AG09309 (cell line): ENCODE measurements at regions not wholly inside any gene's neighbourhood (a gene's known extent, or its start where the extent isn't known, plus 50 kb on each side); places are given as distances from the start of the nearest gene placed in this dataset.
A peak's percentile ranks its signal among the peaks of the same experiment; 100 is the strongest.

Experiments used
- DNase-seq: peaks from one replicate; pipeline ENCODE4 v3.0.0-alpha.2; 2010; ENCODE audit warnings: low read depth
- H3K4me3 ChIP-seq: 2 replicates; pipeline ENCODE4 v1.5.1; 2011; ENCODE audit warnings: mild to moderate bottlenecking, low read depth, low read length, moderate library complexity; ENCODE audit not compliant: control insufficient read depth
- CTCF ChIP-seq: IDR thresholded peaks from 2 replicates; pipeline ENCODE4 v1.5.1; 2011; ENCODE audit warnings: mild to moderate bottlenecking, low read depth, low read length, inconsistent platforms; ENCODE audit not compliant: insufficient read depth, control insufficient read depth; ENCODE audit errors: missing control alignments

- TF ChIP-seq CTCF = no peak
- no peak overlapping the region for H3K4me3 ChIP-seq
- no peak for DNase-seq
Observed at GRCh38 chr4:186934841-186935443, 211.3 kb upstream of the FAT1 start.

GRCh38 chr4:186935901-186936300 is 212.2 kb upstream of the FAT1 start:
- no peak overlapping the region for H3K4me3 ChIP-seq
- TF ChIP-seq CTCF = no peak
- DNase-seq = no peak

DNA sequence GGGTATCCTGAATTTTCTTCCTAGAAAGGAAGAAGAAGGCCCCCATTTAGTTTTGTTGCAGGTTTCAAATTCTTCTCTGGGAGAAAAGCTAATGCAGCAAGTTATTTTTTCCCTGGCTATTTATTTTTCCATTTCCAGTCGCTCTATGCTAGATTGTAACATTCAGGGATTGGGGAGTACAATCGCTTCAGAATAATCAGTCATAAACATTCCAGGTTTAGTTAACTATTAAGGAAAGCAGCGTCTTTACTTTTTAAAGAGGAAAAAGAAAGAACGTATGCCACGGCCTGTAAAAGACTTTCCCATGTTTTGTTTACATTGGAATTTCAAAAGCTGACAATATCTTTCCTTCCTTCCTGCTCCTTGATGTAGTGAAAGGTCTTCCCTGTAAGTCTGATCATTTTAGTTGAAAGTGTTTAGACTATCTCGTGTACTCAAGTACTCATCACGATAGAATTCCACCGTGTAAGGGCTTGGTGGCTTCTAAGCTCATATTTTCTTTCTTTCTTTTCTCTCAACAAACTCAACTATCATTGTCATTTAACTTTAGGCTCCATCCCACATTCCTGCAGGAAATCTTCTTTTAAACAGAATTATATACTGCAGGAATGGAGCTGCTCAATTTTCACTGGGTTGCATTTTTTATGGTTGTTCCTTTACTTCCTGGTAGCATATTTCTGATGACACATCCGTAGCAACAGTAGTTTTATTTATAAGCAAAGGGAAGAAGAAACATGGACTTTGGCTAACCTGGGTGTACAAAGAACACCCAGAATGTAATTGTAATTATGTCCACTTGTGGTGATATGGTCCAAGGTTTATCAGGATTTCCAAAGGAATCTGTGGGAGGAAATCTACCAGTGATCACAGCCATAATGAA is 213.1 kb upstream of the FAT1 start:
- peak; percentile 23 for TF ChIP-seq CTCF
- no peak overlapping the region for H3K4me3 ChIP-seq
- peak; percentile 55 for DNase-seq

GRCh38 chr4:186939226-186939625 is 215.6 kb upstream of the FAT1 start:
- TF ChIP-seq CTCF = no peak
- no peak overlapping the region for H3K4me3 ChIP-seq
- DNase-seq = no peak

GRCh38 chr4:186939766-186940165 is 216.1 kb upstream of the FAT1 start:
- no peak for DNase-seq
- TF ChIP-seq CTCF = no peak
- no peak overlapping the region for H3K4me3 ChIP-seq

- no peak overlapping the region for H3K4me3 ChIP-seq
- TF ChIP-seq CTCF = no peak
- no peak for DNase-seq
Observed at GRCh38 chr4:186940476-186940875, 216.8 kb upstream of the FAT1 start.
